Astrocyte of the cerebellum (primary cell): ENCODE measurements at regions not wholly inside any gene's neighbourhood (a gene's known extent, or its start where the extent isn't known, plus 50 kb on each side); places are given as distances from the start of the nearest gene placed in this dataset.
A peak's percentile ranks its signal among the peaks of the same experiment; 100 is the strongest.
"Not testable (repeated sequence)": the region's sequence is repeated elsewhere in the genome, so short reads cannot be mapped to it uniquely, and the experiment has no call there.

Experiments used
- DNase-seq: peaks from one replicate; pipeline ENCODE4 v3.0.0-alpha.2; 2011; ENCODE audit warnings: low read depth
- H3K4me3 ChIP-seq: 2 replicates; pipeline ENCODE4 v1.5.1; 2011; ENCODE audit warnings: mild to moderate bottlenecking, low read depth, low read length, moderate library complexity
- in situ Hi-C: cut with HindIII; loops from 2 replicates; pipeline ENCODE4 v1.10.0; 2017; ENCODE audit warnings: low sequenced_read_pairs
- TF ChIP-seq, protein P1 (sequence below): IDR thresholded peaks from 2 replicates; pipeline ENCODE4 v1.5.1; 2012; ENCODE audit warnings: low read length, low read depth, moderate library complexity, mild to moderate bottlenecking; ENCODE audit errors: missing control alignments

DNA sequence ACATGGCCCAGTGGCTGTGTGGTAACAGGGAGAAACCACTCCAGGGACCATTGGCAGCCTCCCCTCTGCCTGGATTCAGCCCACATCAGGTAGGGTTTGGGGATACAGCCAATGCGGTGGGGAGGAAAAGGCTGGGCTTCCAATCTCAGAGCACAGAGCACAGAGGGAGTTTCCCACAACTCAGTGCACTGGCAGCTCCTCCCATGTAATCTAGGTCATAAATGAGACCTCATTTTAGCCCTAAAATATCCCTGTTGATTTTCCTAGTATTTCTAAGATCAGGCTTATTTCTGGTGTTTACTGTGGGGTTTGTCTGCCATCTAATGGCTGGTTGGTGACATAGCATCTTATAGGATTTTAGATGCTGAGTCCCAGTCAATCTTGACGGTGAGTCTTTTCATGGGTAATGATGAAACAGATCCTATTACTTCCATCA is 462.8 kb downstream of the RPIA start:
- TF ChIP-seq, protein P1, sequence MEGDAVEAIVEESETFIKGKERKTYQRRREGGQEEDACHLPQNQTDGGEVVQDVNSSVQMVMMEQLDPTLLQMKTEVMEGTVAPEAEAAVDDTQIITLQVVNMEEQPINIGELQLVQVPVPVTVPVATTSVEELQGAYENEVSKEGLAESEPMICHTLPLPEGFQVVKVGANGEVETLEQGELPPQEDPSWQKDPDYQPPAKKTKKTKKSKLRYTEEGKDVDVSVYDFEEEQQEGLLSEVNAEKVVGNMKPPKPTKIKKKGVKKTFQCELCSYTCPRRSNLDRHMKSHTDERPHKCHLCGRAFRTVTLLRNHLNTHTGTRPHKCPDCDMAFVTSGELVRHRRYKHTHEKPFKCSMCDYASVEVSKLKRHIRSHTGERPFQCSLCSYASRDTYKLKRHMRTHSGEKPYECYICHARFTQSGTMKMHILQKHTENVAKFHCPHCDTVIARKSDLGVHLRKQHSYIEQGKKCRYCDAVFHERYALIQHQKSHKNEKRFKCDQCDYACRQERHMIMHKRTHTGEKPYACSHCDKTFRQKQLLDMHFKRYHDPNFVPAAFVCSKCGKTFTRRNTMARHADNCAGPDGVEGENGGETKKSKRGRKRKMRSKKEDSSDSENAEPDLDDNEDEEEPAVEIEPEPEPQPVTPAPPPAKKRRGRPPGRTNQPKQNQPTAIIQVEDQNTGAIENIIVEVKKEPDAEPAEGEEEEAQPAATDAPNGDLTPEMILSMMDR = peak; percentile 15
- H3K4me3 ChIP-seq, in situ Hi-C loops, DNase-seq: not testable (repeated sequence)

DNA sequence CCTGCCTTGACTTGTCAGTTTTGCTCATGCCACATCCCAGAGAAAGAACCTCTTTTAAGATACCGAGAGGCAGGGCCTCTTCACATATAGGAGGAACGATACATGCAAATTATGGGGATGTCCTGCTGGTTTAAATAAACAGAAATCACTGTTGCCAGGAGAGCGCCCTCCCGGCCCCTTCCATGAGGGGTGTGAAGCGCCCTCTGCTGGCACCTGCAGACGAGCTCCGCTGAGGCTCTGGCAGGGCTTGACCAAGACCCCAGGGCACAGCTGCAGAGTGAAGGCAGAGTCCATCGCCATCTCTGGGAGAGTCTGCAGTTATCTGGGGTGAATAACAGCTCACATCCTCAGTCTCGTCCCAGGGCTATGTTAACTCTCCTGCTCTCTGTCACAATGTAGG is 468.8 kb downstream of the RPIA start:
- in situ Hi-C loops, DNase-seq, H3K4me3 ChIP-seq: not testable (repeated sequence)

DNA sequence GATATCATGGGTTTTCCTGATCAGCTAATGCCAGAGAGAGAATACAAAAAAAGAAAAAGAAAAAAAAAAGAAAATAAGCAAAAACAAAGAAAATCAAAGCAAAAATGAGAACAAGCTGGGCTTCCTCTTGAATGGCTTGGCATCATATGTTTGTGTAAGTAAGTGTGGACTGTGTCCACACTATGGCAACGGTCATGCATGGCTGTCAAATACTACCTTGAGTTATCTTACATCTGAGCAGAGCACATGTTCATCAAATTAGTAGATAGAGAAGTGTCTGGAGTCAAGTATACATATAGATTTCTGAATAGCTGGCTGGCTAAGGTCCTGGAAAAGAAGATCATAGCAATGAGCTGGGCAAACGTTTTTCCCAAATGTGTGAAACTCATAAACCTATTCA is 470.2 kb downstream of the RPIA start:
- H3K4me3 ChIP-seq, in situ Hi-C loops, DNase-seq: not testable (repeated sequence)

GRCh38 chr2:89170506-89171173 is 479.2 kb downstream of the RPIA start:
- in situ Hi-C loops, DNase-seq, H3K4me3 ChIP-seq: not testable (repeated sequence)

DNA sequence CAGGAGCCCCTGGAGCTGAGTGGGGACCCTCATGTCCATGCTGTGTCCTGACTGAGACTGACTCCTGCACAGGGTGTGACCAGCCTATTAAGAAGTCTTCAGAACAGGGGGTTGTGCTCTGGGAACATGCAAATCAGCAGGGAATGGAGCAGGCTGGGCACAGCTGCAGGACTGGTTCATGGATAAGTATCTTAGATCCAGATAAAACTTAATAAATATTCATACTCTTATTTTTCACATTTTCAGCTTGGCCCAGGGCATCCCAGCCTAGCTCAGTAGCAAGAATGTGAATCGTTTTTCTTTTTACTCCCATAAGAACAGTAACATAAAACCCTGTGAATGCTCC is 479.7 kb downstream of the RPIA start:
- in situ Hi-C loops, DNase-seq: not testable (repeated sequence)

GRCh38 chr2:89177004-89177403 is 485.5 kb downstream of the RPIA start:
- H3K4me3 ChIP-seq, DNase-seq, in situ Hi-C loops: not testable (repeated sequence)

More for the DNA sequence above, 479.7 kb downstream of the RPIA start:
- H3K4me3 ChIP-seq = not testable (repeated sequence)

GRCh38 chr2:89182221-89182620 is 490.7 kb downstream of the RPIA start:
- DNase-seq, in situ Hi-C loops, H3K4me3 ChIP-seq: not testable (repeated sequence)

DNA sequence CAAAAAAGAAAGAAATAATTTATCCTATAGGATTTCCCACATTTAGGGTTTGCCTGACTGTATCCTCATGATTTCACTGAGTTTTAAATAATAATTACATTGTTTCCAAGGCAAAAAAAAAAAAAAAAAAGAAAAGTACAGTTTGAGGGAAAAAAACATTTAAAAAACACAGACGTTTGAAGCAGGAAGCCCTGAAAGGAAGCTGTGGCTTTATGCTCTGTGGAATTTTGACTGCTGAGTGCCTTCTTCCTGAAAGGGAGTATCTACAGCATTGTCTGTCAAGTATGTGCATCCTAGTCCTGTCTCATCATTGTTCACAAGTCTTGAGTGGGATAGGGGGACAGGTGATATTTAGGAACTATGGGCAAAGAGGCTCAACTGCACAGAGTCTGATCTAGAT is 493.3 kb downstream of the RPIA start:
- H3K4me3 ChIP-seq, in situ Hi-C loops, DNase-seq: not testable (repeated sequence)

DNA sequence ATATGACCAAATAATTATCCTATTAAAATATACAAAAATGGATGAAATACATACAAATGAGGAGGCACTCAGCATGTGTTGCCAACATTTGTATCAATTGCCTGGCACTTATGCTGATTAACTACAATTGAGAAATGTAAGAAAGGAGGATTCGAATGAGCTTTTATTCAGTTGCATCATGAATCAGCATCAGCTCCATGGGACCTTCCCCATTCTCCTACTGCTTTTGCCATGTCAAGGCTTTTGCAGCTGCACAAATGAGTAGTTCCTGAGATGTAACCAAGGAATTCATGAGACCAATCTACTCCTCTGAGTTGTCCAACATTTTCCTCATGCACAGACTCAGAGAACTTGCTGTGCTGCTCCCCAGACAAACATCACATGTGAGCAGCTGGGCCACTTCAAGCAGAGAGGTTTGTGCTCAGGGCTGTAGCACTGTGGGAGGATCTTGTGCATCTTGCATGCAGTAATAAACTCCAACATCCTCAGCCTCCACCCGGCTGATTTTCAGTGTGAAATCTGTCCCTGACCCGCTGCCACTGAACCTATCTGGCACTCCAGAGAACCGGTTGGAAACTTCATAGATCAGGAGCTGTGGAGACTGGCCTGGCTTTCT is 504.3 kb downstream of the RPIA start:
- in situ Hi-C loops, DNase-seq, H3K4me3 ChIP-seq: not testable (repeated sequence)

GRCh38 chr2:89196719-89197118 is 505.2 kb downstream of the RPIA start:
- DNase-seq, in situ Hi-C loops, H3K4me3 ChIP-seq: not testable (repeated sequence)

DNA sequence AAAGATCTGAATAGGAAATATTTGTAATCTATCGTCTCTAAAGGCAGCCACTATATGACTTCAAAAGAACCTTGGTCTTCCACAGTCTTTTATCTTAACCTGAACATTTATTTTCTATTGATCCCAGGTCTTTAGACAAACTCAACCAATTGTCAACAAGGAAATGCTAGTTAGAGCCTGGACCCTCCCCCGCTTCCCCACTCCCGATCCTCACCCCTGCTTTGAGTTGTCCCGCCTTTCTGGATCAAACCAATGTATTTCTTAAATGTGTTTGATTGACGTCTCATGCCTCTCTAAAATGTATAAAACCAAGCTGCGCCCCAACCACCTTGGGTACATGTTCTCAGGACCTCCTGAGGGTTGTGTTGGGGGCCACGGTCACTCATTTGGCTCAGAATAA is 506.6 kb downstream of the RPIA start:
- in situ Hi-C loops, DNase-seq, H3K4me3 ChIP-seq: not testable (repeated sequence)

- in situ Hi-C loops, DNase-seq, H3K4me3 ChIP-seq: not testable (repeated sequence)
Measured at GRCh38 chr2:89199453-89200246, 508.2 kb downstream of the RPIA start.

DNA sequence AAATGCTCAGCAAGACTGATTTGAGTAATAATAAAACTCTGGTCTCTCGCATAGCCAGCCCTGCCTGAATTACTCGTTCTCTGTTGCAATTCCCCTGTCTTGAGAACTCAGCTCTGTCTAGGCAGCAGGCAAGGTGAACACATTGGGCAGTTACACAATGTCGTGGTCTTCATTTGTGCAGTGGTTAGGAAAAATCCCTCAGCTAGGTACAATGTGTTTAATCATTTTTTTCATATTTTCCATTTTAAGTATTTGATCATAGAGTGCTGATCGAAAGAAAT is 508.7 kb downstream of the RPIA start:
- in situ Hi-C loops = not testable (repeated sequence)

DNA sequence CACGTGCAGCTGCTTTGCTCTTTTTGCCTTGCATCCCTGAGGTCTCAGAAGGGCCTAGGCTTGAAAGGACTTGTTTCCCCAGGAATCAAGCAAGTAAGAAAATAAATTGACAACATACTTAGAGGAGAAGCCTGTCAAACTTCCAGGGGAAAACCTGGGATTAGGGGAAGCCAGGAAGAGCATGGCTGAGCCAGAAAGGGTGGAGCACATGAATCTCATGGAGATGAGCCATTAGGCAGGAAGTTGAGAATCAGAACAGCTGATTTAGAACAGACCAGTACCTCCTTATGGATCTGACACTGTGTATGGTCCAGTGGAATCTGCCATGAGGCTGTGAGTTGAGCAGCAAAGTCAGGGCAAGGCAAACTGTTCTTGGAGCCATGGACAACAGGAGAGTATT is 511.0 kb downstream of the RPIA start:
- DNase-seq, H3K4me3 ChIP-seq, in situ Hi-C loops: not testable (repeated sequence)

More for the DNA sequence above, 508.7 kb downstream of the RPIA start:
- DNase-seq, H3K4me3 ChIP-seq: not testable (repeated sequence)
